H1 (cell line): ENCODE measurements at regions not wholly inside any gene's neighbourhood (a gene's known extent, or its start where the extent isn't known, plus 50 kb on each side); places are given as distances from the start of the nearest gene placed in this dataset.

Experiments
- CTCF ChIA-PET: fragments of 300-600 bp; sonication (Branson Sonifier 250); formaldehyde crosslinking; loops from one replicate; lab custom pipeline; 2021; ENCODE audit not compliant: partially characterized antibody; lab: Charles Lee
- POLR2A ChIA-PET: fragments of 300-600 bp; sonication (Branson Sonifier 250); formaldehyde crosslinking; loops from one replicate; lab custom pipeline; 2021; ENCODE audit warnings: inconsistent platforms; ENCODE audit not compliant: partially characterized antibody; lab: Charles Lee
- DNase-seq, 2 experiments: peaks; one replicate each; pipeline versions ENCODE4 v3.0.0 to v3.0.0-alpha.2; 2010 to 2022; ENCODE audit warnings: low spot score in 2 of 2, low read depth in 1 of 2, mixed read lengths in 1 of 2
- FAIRE-seq: peaks from 2 replicates; lab custom pipeline; 2011; peaks lifted over from hg19 to GRCh38; lab: Jason Lieb, UNC
- H2AFZ ChIP-seq: 2 replicates; pipeline ENCODE4 v1.8.1; 2012; ENCODE audit warnings: low read length, inconsistent platforms
- H2AK5ac ChIP-seq: 2 replicates; pipeline ENCODE4 v1.6.1; 2013; ENCODE audit warnings: low read depth, low read length
- H2BK120ac ChIP-seq: replicated peaks from 2 replicates; pipeline ENCODE3; 2013; ENCODE audit warnings: low read depth, low read length, inconsistent platforms
- H2BK12ac ChIP-seq: 2 replicates; pipeline ENCODE4 v1.6.1; 2013; ENCODE audit warnings: low read depth, low read length
- H2BK15ac ChIP-seq: 2 replicates; pipeline ENCODE4 v1.6.1; 2013; ENCODE audit warnings: low read length
- H2BK20ac ChIP-seq: 2 replicates; pipeline ENCODE4 v1.6.1; 2013; ENCODE audit warnings: low read length
- H2BK5ac ChIP-seq: 2 replicates; pipeline ENCODE4 v1.6.1; 2013; ENCODE audit warnings: low read depth, low read length
- H3K14ac ChIP-seq: 2 replicates; pipeline ENCODE4 v1.6.1; 2013; ENCODE audit warnings: inconsistent platforms; ENCODE audit not compliant: insufficient read length
- H3K18ac ChIP-seq: 2 replicates; pipeline ENCODE4 v1.6.1; 2013; ENCODE audit warnings: low read length; ENCODE audit errors: extremely low read depth
- H3K23ac ChIP-seq: 2 replicates; pipeline ENCODE4 v1.6.1; 2013; ENCODE audit warnings: inconsistent platforms; ENCODE audit not compliant: insufficient read length
- H3K23me2 ChIP-seq: 2 replicates; pipeline ENCODE4 v1.6.1; 2013; ENCODE audit warnings: low read depth, low read length
- H3K27ac ChIP-seq: 2 replicates; pipeline ENCODE4 v1.6.1; 2011; ENCODE audit warnings: low read depth, low read length, inconsistent platforms
- H3K27me3 ChIP-seq, 4 experiments: replicated peaks in 1 of 4; 1 replicate in 1 of 4; 2 replicates in 3 of 4; pipeline versions ENCODE4 v1.6.1 to v1.8.1; 2011 to 2013; ENCODE audit warnings: low read length in 3 of 4, mild to moderate bottlenecking in 3 of 4, inconsistent platforms in 2 of 4, mixed read lengths in 2 of 4, moderate library complexity in 1 of 4; ENCODE audit not compliant: control insufficient read depth in 3 of 4, insufficient read depth in 3 of 4; ENCODE audit errors: extremely low read depth in 1 of 4
- H3K36me3 ChIP-seq, 4 experiments: 2 replicates each; pipeline versions ENCODE4 v1.6.1 to v1.8.1; 2011 to 2013; ENCODE audit warnings: mild to moderate bottlenecking in 4 of 4, low read length in 3 of 4, moderate library complexity in 2 of 4, control low read depth in 1 of 4, inconsistent platforms in 1 of 4; ENCODE audit not compliant: insufficient read depth in 4 of 4, control insufficient read depth in 2 of 4
- H3K4ac ChIP-seq: replicated peaks from 2 replicates; pipeline ENCODE3; 2013; ENCODE audit warnings: low read length, low read depth, mixed read lengths, inconsistent platforms; ENCODE audit not compliant: insufficient read length
- H3K4me1 ChIP-seq, 4 experiments: replicated peaks in 1 of 4; 1 replicate in 1 of 4; 2 replicates in 3 of 4; pipeline versions ENCODE4 v1.6.1 to v1.8.1; 2011 to 2013; ENCODE audit warnings: low read length in 3 of 4, inconsistent platforms in 2 of 4, mixed read lengths in 1 of 4; ENCODE audit not compliant: insufficient read depth in 4 of 4, control insufficient read depth in 3 of 4
- H3K4me2 ChIP-seq, 2 experiments: 2 replicates each; pipeline versions ENCODE4 v1.6.1 to v1.8.1; 2011 to 2013; ENCODE audit warnings: low read depth in 2 of 2, low read length in 2 of 2, control low read depth in 1 of 2, inconsistent platforms in 1 of 2, mild to moderate bottlenecking in 1 of 2; ENCODE audit not compliant: insufficient read depth in 1 of 2
- H3K4me3 ChIP-seq, 4 experiments: fragments of 200-600, 300-600 bp in 1 of 4; sonication (generic), shearing (Covaris generic), sonication (Bioruptor Twin) in 1 of 4; 2 replicates each; pipeline versions ENCODE4 v1.5.1 to v1.8.1; 2011 to 2016; ENCODE audit warnings: low read length in 4 of 4, low read depth in 3 of 4, control low read depth in 2 of 4, inconsistent platforms in 2 of 4, mild to moderate bottlenecking in 2 of 4, mixed read lengths in 1 of 4, moderate library complexity in 1 of 4; ENCODE audit not compliant: insufficient read depth in 2 of 4; ENCODE audit errors: extremely low read depth in 1 of 4
- H3K56ac ChIP-seq: replicated peaks from 2 replicates; pipeline ENCODE3; 2013; ENCODE audit warnings: low read depth, mild to moderate bottlenecking, mixed read lengths, low read length, inconsistent platforms; ENCODE audit not compliant: insufficient read length
- H3K79me1 ChIP-seq: 2 replicates; pipeline ENCODE4 v1.6.1; 2013; ENCODE audit warnings: low read depth, low read length, control low read depth
- H3K79me2 ChIP-seq, 2 experiments: 2 replicates each; pipeline versions ENCODE4 v1.6.1 to v1.8.1; 2012 to 2013; ENCODE audit warnings: low read length in 2 of 2, mild to moderate bottlenecking in 2 of 2, inconsistent platforms in 1 of 2; ENCODE audit not compliant: insufficient read depth in 2 of 2, control insufficient read depth in 1 of 2
- H3K9ac ChIP-seq, 4 experiments: replicated peaks in 1 of 4; 1 replicate in 1 of 4; 2 replicates in 3 of 4; pipeline versions ENCODE4 v1.6.1 to v1.8.1; 2011 to 2013; ENCODE audit warnings: low read depth in 3 of 4, low read length in 3 of 4, control low read depth in 2 of 4, mild to moderate bottlenecking in 2 of 4, moderate library complexity in 2 of 4, inconsistent platforms in 1 of 4; ENCODE audit errors: extremely low read depth in 1 of 4
- H3K9me3 ChIP-seq, 2 experiments: 2 replicates each; pipeline versions ENCODE4 v1.6.1 to v1.8.1; 2012 to 2013; ENCODE audit warnings: mild to moderate bottlenecking in 2 of 2, moderate library complexity in 2 of 2, control low read depth in 1 of 2, inconsistent platforms in 1 of 2, low read depth in 1 of 2, low read length in 1 of 2, mixed read lengths in 1 of 2; ENCODE audit not compliant: insufficient read depth in 2 of 2
- H4K20me1 ChIP-seq, 2 experiments: replicated peaks in 1 of 2; 2 replicates each; pipeline versions ENCODE3 to v1.8.1; 2011 to 2013; ENCODE audit warnings: inconsistent platforms in 2 of 2, low read length in 2 of 2, mild to moderate bottlenecking in 1 of 2; ENCODE audit not compliant: insufficient read depth in 2 of 2, control insufficient read depth in 1 of 2
- H4K5ac ChIP-seq: 2 replicates; pipeline ENCODE4 v1.6.1; 2013; ENCODE audit warnings: low read length, low read depth, mixed read lengths, inconsistent platforms; ENCODE audit not compliant: insufficient read length
- H4K8ac ChIP-seq: 2 replicates; pipeline ENCODE4 v1.8.0; 2013; ENCODE audit warnings: mild to moderate bottlenecking, moderate library complexity, low read length, inconsistent platforms; ENCODE audit not compliant: insufficient read depth; ENCODE audit errors: extremely low read depth
- H4K91ac ChIP-seq: replicated peaks from 2 replicates; pipeline ENCODE3; 2013; ENCODE audit warnings: low read length, mixed read lengths, inconsistent platforms; ENCODE audit not compliant: insufficient read length
- CEBPB ChIP-seq: IDR thresholded peaks from 2 replicates; pipeline ENCODE4 v1.6.1; 2012; ENCODE audit warnings: low read depth, low read length
- HDAC6 ChIP-seq: IDR thresholded peaks from one replicate; pipeline ENCODE4 v1.7.1; 2012; ENCODE audit warnings: low read depth, mild to moderate bottlenecking, inconsistent platforms, low read length, moderate library complexity
- POLR2A ChIP-seq, 2 experiments: IDR thresholded peaks; 1 replicate in 1 of 2; 2 replicates in 1 of 2; pipeline ENCODE4 v1.6.1; 2011; ENCODE audit warnings: low read depth in 2 of 2, low read length in 2 of 2, mild to moderate bottlenecking in 2 of 2; ENCODE audit errors: control extremely low read depth in 1 of 2
- TAF7 ChIP-seq: optimal IDR thresholded peaks from 2 replicates; pipeline ENCODE3; 2011; ENCODE audit warnings: low read depth, mild to moderate bottlenecking, inconsistent platforms, low read length, moderate library complexity, borderline replicate concordance
- TBP ChIP-seq: IDR thresholded peaks from 2 replicates; pipeline ENCODE4 v1.6.1; 2011; ENCODE audit warnings: low read depth, low read length, improper control_type of control experiment
- WGBS, 2 experiments: shearing (Covaris generic) in 1 of 2; methylation state at CpG; one replicate each; pipeline versions ENCODE4 v1.1.6 to v1.1.7; 2013 to 2015; ENCODE audit warnings: low lambda C conversion rate in 2 of 2, mixed read lengths in 2 of 2, inconsistent platforms in 1 of 2, low coverage in 1 of 2, missing lambda C conversion rate in 1 of 2; ENCODE audit not compliant: insufficient replicate concordance in 2 of 2, insufficient coverage in 1 of 2, insufficient read length in 1 of 2; ENCODE audit errors: extremely low coverage in 1 of 2, missing lambda C conversion rate in 1 of 2; 5-methylcytosine and 5-hydroxymethylcytosine counted together

DNA sequence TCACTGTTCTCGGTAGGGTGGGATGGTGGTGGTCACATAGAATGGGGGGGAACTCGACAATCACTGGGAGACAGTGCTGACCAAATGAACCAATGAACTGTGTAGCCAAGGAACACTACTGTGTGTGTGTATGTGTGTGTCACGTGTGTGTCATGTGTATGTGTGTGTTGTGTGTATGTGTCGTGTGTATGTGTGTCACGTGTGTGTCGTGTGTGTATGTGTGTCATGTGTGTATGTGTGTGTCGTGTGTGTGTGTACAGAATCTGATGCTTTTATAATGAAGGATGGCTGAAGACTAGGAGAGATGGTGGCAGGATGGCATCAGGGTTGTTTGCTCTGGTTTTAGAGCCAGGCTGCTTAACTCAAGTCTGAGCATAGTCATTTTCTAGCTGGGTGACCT, 99.1 kb upstream of the DUSP22 start:
- no peak overlapping the region for H3K4me3 ChIP-seq
- H3K79me1 ChIP-seq, result no peaks in the 10 kb centered on the region
- H3K14ac ChIP-seq, result no peak overlapping the region
- FAIRE-seq (no peak), DNase-seq (no peak)
- peaks cover 0 to 5% of the 10 kb centered on the region in 2 experiments for H4K20me1 ChIP-seq
- 0 out of 2 replicates have a peak overlapping the region, but pooled peaks have one; percentile 4 for H2AK5ac ChIP-seq
- no peaks in the 10 kb centered on the region for H3K79me2 ChIP-seq
- no peaks in the 10 kb centered on the region for H3K27me3 ChIP-seq
- POLR2A ChIA-PET, result no interaction called here
- H3K23me2 ChIP-seq, result peaks cover 7% of the 10 kb centered on the region; the same call in 1 of the 2 replicates
- H2BK5ac ChIP-seq, result no peak overlapping the region
- no peak overlapping the region for H2BK12ac ChIP-seq
- H2BK15ac ChIP-seq, result no peak overlapping the region
- H3K23ac ChIP-seq, result no peak overlapping the region
- H2AFZ ChIP-seq, result no peak overlapping the region
- H4K5ac ChIP-seq, result no peak overlapping the region
- no peak overlapping the region for H2BK120ac ChIP-seq
- CTCF ChIA-PET, result interaction anchor here (2.3 to 5.8 kb wide), 2 partner anchors 8 to 24 kb away, joined by 10 to 37 read pairs; no protein-coding TSS in a partner anchor
- no peaks in the 10 kb centered on the region for H3K36me3 ChIP-seq
- WGBS, 2 experiments, result 93% methylated on average over 7 of the region's 7 CpGs; no CpG with 5 or more reads in 1 of the 2 experiments
- H3K9ac ChIP-seq, result no peak overlapping the region; a peak in 2 of 7 replicates
- no peak overlapping the region for H3K27ac ChIP-seq
- no peak overlapping the region for H3K56ac ChIP-seq
- H3K9me3 ChIP-seq, result no peaks in the 10 kb centered on the region
- no peak overlapping the region for H4K91ac ChIP-seq
- no peak overlapping the region for H3K4ac ChIP-seq
- no peak overlapping the region for H4K8ac ChIP-seq
- H3K4me2 ChIP-seq, result no peak overlapping the region
- no peaks in the 10 kb centered on the region for H3K4me1 ChIP-seq
- TF ChIP-seq TAF7, result no peak
- no peak for TF ChIP-seq POLR2A (IDR thresholded peaks at IDR 0.05; ENCODE audit: control extremely low read depth in 1 of 2, low read depth in 2 of 2, low read length in 2 of 2)
- TF ChIP-seq TBP, result no peak
- TF ChIP-seq CEBPB, result no peak
- TF ChIP-seq HDAC6, result no peak
- no peak overlapping the region for H2BK20ac ChIP-seq
- H3K18ac ChIP-seq, result no peak overlapping the region
